NCI-H2081 (cell line): ENCODE measurements at regions not wholly inside any gene's neighbourhood (a gene's known extent, or its start where the extent isn't known, plus 50 kb on each side); places are given as distances from the start of the nearest gene placed in this dataset.
A peak's percentile ranks its signal among the peaks of the same experiment; 100 is the strongest.

Experiments
- DNase-seq, 2 experiments: peaks; one replicate each; lab custom pipeline; 2025; lab: John Stamatoyannopoulos, UW

- peak; percentile 46 to 75 for DNase-seq
Observed at GRCh38 chr2:176729706-176730569, 460.7 kb downstream of the MTX2 start.

- no peak for DNase-seq
Observed at GRCh38 chr2:176732780-176733179, 463.5 kb downstream of the MTX2 start.

- no peak for DNase-seq
Observed at GRCh38 chr2:176733698-176734430, 464.6 kb downstream of the MTX2 start.

DNA sequence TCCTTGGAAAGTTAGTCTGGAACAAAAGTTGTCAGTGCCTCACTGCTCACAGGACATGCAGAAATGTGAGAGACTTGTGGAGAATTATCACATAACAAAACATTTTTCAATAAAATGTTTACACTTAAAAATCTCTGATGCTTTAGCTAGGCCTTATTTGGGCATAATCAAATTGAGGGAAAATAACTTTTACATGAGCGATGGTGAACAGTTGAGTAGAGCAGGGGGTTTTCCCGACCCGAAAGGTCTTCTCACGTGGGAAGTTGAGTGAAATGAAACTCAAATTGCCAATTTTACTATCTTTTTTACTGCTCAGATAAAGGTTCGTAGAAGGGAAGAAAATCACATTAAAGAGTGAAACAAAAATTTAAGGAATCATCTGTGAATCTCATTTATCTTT lies 465.6 kb downstream of the MTX2 start:
- DNase-seq: no peak

DNA sequence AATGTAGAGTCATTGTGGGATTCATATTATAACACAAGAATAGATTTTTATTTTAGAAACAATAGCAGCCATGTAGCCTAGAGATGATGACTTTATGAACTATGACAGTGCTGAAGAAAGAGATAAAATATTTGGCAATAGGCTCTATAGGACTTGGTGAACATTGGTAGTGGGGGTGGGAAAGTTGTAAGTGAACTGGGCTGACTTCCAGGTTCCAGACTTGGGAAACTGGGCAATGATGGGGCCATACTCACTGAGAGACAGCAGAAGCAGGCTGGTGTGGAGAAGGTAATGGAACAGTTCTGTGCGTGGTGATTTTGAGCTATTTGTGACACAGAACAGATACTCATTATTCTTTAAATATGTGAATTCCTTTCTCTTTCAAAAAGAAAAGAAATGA lies 470.3 kb upstream of the HNRNPA3 start:
- DNase-seq: no peak

- DNase-seq: no peak
Observed at GRCh38 chr2:176743671-176744070, 468.9 kb upstream of the HNRNPA3 start.

GRCh38 chr2:176744146-176744545 lies 468.4 kb upstream of the HNRNPA3 start:
- no peak for DNase-seq

DNA sequence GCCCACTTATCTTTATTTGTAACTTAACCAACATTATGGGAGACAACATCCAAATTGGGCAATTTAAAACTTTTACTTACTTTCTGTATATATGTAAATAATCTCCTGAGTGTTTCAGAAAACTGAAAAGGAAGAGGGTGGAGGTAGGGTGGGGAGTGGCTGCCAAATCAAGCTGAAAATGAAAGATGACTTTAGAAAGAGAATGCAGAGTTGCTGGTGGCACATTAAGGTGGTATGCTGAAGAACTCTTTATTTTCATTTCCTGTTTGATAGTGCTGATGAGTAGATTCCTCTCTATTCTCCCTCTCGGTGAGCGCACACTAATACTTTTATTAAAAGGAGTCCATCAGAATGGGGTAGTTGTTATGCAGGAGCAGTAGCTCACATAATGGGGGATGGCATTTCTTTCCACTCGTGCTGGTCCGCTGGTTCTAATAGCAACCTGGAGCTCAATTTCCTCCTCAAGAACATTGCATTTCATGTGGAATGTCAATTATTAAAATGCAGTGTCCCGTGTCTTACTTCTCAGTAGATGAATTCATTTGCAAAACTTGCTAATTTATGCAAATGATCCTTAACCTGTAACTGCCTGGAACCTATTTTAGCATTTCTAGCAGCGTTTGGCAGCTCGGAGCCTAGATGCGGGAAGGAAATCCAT lies 466.9 kb upstream of the HNRNPA3 start:
- no peak for DNase-seq

DNA sequence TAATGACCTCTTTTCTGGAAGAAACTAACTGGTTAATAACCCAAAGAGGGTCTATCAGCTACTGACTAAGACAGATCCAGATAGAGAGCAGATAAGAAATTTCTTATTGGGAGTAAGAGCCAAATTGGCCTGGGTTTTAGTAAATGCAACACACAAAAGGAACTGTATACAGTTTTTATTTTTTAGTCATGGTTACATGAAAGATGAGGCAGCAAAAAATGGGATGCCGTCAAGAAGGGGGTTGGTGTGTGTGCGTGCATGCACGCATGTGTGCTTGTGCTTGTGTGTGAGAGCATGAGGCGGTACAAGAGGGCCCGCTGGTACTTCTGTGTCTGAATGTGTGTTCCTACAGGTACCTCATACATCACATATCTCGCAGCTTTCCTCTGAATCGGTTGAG lies 466.2 kb upstream of the HNRNPA3 start:
- no peak for DNase-seq

- no peak for DNase-seq
Observed at GRCh38 chr2:176747506-176747905, 465.1 kb upstream of the HNRNPA3 start.

- no peak for DNase-seq
Observed at GRCh38 chr2:176747928-176748327, 464.7 kb upstream of the HNRNPA3 start.

DNA sequence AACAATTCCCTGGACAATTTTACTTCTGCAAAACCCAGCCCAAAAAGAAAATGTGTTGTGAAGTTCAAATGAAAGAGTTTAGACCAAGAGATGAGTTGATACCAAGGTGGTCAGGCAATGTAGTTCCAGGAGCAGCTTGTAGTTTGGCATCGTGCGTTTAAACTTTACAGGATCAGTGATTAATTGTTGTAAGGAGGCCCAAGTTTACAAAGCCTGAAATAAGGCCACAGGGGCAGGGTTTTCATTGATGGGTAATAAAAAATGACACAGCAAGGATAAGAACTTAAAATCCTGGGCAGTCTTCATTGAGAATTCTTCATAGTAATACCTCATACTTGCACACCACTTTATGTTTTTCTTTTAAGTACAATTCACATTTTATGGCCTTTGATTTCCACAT lies 463.9 kb upstream of the HNRNPA3 start:
- DNase-seq: no peak

- DNase-seq: no peak
Observed at GRCh38 chr2:176751314-176752227, 461.0 kb upstream of the HNRNPA3 start.

- DNase-seq: no peak
Observed at GRCh38 chr2:176752295-176752694, 460.3 kb upstream of the HNRNPA3 start.

- DNase-seq: no peak
Observed at GRCh38 chr2:176753205-176753604, 459.4 kb upstream of the HNRNPA3 start.

DNA sequence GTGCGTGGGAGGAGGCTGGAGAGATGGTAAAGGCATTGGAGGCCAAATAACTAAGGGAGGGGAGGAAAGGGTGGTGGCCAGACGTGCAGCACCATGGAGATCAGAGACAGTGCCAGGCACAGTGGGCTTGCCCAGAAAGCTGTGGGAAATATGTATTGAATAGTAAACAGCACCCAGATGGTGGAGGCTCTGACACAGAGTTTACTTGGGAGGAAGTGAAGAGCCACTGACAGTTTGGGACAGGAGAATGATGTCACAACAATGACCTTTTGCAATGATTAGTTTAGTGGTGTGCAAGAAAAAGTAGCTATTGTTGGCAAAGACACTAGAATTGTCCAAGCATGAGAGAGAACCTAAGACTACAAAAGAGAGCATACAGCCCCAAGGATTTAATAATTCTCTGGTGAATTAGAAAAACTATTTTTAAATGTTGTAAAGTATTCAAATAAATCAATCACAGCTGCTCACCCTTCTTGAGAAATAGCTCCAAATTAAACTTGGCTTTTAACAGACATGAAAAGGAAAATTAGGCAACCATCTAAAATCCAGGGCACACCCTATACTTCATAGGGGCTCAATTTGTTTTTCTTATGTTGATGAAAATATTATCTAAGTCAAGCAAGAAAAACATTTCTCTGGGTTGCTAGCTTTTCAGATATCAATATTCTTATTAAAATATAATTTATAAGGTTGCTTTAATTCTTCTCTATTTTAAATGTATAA lies 458.7 kb upstream of the HNRNPA3 start:
- no peak for DNase-seq

GRCh38 chr2:176755537-176756135 lies 457.0 kb upstream of the HNRNPA3 start:
- DNase-seq: no peak

- DNase-seq: no peak
Observed at GRCh38 chr2:176758426-176758825, 454.2 kb upstream of the HNRNPA3 start.

GRCh38 chr2:176760439-176760838 lies 452.2 kb upstream of the HNRNPA3 start:
- no peak for DNase-seq

DNA sequence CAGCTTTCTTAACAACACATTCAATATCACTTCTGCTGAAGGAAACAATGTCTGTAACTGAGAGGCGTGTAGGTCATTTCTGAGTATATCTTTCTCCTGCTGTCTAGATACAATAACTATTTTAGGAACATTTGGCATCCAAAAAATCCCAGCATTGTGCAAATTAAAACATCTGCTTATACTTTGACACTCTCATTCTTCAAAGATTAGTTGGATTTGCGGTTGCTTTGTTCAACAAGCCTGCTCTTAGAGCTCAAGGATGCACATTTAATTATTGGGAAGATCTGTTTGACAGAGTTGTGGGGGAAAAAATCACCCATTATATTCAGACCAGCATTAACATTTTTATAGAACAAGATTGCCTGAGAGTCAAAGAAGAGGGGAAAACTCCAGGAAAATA lies 449.5 kb upstream of the HNRNPA3 start:
- no peak for DNase-seq
